K562 (cell line): ENCODE measurements at regions not wholly inside any gene's neighbourhood (a gene's known extent, or its start where the extent isn't known, plus 50 kb on each side); places are given as distances from the start of the nearest gene placed in this dataset.

ENCODE experiments used
- HNRNPL ChIP-seq: fragments of 200-400 bp; formaldehyde crosslinking; IDR thresholded peaks from 2 replicates; pipeline ENCODE4 v1.6.1; 2017; ENCODE audit warnings: low read depth, mild to moderate bottlenecking, low read length
- POLR2AphosphoS5 ChIP-seq: IDR thresholded peaks from 2 replicates; pipeline ENCODE4 v1.6.1; 2011; ENCODE audit warnings: mild to moderate bottlenecking, low read depth, low read length, moderate library complexity; ENCODE audit not compliant: control insufficient read depth, insufficient read depth
- SRSF9 ChIP-seq: fragments of 200-400 bp; formaldehyde crosslinking; IDR thresholded peaks from 2 replicates; pipeline ENCODE4 v1.6.1; 2017; ENCODE audit warnings: low read depth, low read length, borderline replicate concordance
- ZBTB8A ChIP-seq: fragments of 450-650 bp; IDR thresholded peaks from 2 replicates; pipeline ENCODE4 v1.6.1; 2018; ENCODE audit warnings: mild to moderate bottlenecking, moderate library complexity; ENCODE audit not compliant: partially characterized antibody
- ZNF408 ChIP-seq: fragments of 250-450 bp; sonication (Bioruptor Pico); IDR thresholded peaks from 2 replicates; pipeline ENCODE4 v1.4.0; 2020; ENCODE audit warnings: low read depth, mild to moderate bottlenecking, moderate library complexity

GRCh38 chr15:58306591-58307312 lies 125.0 kb upstream of the LIPC start:
- TF ChIP-seq HNRNPL (no peak), ZNF408 (CRISPR knock-in tag) (no peak), POLR2AphosphoS5 (no peak), ZBTB8A (no peak), SRSF9 (no peak)
